ENCODE measurements at regions not wholly inside any gene's neighbourhood (a gene's known extent, or its start where the extent isn't known, plus 50 kb on each side); places are given as distances from the start of the nearest gene placed in this dataset.

DNA sequence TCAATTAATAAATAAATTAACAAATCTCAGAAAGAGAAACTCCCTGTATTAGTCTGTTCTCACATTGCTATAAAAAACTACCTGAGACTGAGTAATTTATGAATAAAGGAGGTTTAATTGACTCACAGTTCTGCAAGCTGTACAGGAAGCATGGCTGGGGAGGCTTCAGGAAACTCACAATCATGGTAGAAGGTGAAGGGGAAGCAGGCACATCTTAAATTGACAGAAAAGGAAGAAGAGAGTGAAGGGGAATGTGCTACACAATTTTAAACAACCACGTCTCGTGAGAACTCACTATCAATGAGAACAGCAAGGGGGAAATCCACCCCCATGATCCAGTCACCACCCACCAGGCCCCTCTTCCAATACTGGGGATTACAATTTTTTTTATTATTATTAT lies 358.3 kb upstream of the KIAA1217 start:
- no peak for TF ChIP-seq EZH2 (IDR thresholded peaks at IDR 0.05; ENCODE audit: low read depth)
- TF ChIP-seq, protein P1, sequence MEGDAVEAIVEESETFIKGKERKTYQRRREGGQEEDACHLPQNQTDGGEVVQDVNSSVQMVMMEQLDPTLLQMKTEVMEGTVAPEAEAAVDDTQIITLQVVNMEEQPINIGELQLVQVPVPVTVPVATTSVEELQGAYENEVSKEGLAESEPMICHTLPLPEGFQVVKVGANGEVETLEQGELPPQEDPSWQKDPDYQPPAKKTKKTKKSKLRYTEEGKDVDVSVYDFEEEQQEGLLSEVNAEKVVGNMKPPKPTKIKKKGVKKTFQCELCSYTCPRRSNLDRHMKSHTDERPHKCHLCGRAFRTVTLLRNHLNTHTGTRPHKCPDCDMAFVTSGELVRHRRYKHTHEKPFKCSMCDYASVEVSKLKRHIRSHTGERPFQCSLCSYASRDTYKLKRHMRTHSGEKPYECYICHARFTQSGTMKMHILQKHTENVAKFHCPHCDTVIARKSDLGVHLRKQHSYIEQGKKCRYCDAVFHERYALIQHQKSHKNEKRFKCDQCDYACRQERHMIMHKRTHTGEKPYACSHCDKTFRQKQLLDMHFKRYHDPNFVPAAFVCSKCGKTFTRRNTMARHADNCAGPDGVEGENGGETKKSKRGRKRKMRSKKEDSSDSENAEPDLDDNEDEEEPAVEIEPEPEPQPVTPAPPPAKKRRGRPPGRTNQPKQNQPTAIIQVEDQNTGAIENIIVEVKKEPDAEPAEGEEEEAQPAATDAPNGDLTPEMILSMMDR (conservative IDR thresholded peaks at IDR 0.05), result no peak
